ENCODE measurements at regions not wholly inside any gene's neighbourhood (a gene's known extent, or its start where the extent isn't known, plus 50 kb on each side); places are given as distances from the start of the nearest gene placed in this dataset.
A peak's percentile ranks its signal among the peaks of the same experiment; 100 is the strongest.

- POLR2A ChIA-PET, result interaction anchor here (0.8 to 1.2 kb wide), 2 partner anchors 78 to 89 kb away, joined by 3 read pairs; no protein-coding TSS in a partner anchor
- no peak for ATAC-seq
- no peak overlapping the region for H3K27ac Mint-ChIP-seq
- CTCF ChIA-PET, result interaction anchor here (1.0 to 1.1 kb wide), 2 partner anchors 58 to 110 kb away, joined by 3 read pairs; no protein-coding TSS in a partner anchor
- H3K27me3 Mint-ChIP-seq, result peaks cover 1% of the 10 kb centered on the region
- no peak for TF ChIP-seq CTCF (IDR thresholded peaks at IDR 0.05)
- intact Hi-C loops (cut with micrococcal nuclease), result no loop called here
- H3K9me3 Mint-ChIP-seq, result no peaks in the 10 kb centered on the region
- H3K4me3 Mint-ChIP-seq, result no peak overlapping the region
- no peaks in the 10 kb centered on the region for H3K36me3 Mint-ChIP-seq (ENCODE audit: low read depth)
- no peak for DNase-seq
- H3K4me1 Mint-ChIP-seq (ENCODE audit: low read depth), result peaks cover 5% of the 10 kb centered on the region
Measured at GRCh38 chr20:50280851-50281655, 90.4 kb downstream of the CEBPB start.

- POLR2A ChIA-PET, result interaction anchor here (0.8 to 1.2 kb wide), 2 partner anchors 11 to 90 kb away, joined by 3 read pairs; no protein-coding TSS in a partner anchor
- Mint-ChIP-seq H3K9me3 (no peaks in the 10 kb centered on the region), H3K27ac (no peak overlapping the region), H3K27me3 (peaks cover 1% of the 10 kb centered on the region), H3K4me3 (no peak overlapping the region), H3K4me1 (ENCODE audit: low read depth) (peaks cover 5% of the 10 kb centered on the region), H3K36me3 (ENCODE audit: low read depth) (no peaks in the 10 kb centered on the region)
- ATAC-seq, result peak; percentile 35
- TF ChIP-seq CTCF (IDR thresholded peaks at IDR 0.05), result no peak
- DNase-seq, result peak; percentile 48
- intact Hi-C loops (cut with micrococcal nuclease), result no loop called here
- CTCF ChIA-PET, result interaction anchor here (0.9 to 1.1 kb wide), 4 partner anchors 14 to 109 kb away, joined by 3 read pairs; no protein-coding TSS in a partner anchor
Measured at GRCh38 chr20:50281831-50282591, 91.4 kb downstream of the CEBPB start.

- peaks cover 1% of the 10 kb centered on the region for H3K27me3 Mint-ChIP-seq
- no peak for TF ChIP-seq CTCF (IDR thresholded peaks at IDR 0.05)
- ChIA-PET CTCF (interaction anchor here (1.0 to 1.1 kb wide), 2 partner anchors 13 to 56 kb away, joined by 3 read pairs; no protein-coding TSS in a partner anchor), POLR2A (interaction anchor here (1.2 kb wide), 1 partner anchor 91 kb away, joined by 3 read pairs; no protein-coding TSS in a partner anchor)
- DNase-seq, result no peak
- H3K4me1 Mint-ChIP-seq (ENCODE audit: low read depth), result peaks cover 5% of the 10 kb centered on the region
- H3K9me3 Mint-ChIP-seq, result no peaks in the 10 kb centered on the region
- no peak overlapping the region for H3K4me3 Mint-ChIP-seq
- ATAC-seq, result peak; percentile 28
- H3K27ac Mint-ChIP-seq, result no peak overlapping the region
- H3K36me3 Mint-ChIP-seq (ENCODE audit: low read depth), result no peaks in the 10 kb centered on the region
- intact Hi-C loops (cut with micrococcal nuclease), result no loop called here
Measured at GRCh38 chr20:50282592-50283241, 92.1 kb downstream of the CEBPB start.

GRCh38 chr20:50283370-50283769 lies 92.7 kb downstream of the CEBPB start:
- H3K27ac Mint-ChIP-seq, result no peak overlapping the region
- ChIA-PET POLR2A (no interaction called here), CTCF (no interaction called here)

More at GRCh38 chr20:50283370-50283769, 92.7 kb downstream of the CEBPB start:
- H3K36me3 Mint-ChIP-seq (ENCODE audit: low read depth), result no peaks in the 10 kb centered on the region
- H3K27me3 Mint-ChIP-seq, result peaks cover 1% of the 10 kb centered on the region
- no peak for TF ChIP-seq CTCF (IDR thresholded peaks at IDR 0.05)
- peaks cover 5% of the 10 kb centered on the region for H3K4me1 Mint-ChIP-seq (ENCODE audit: low read depth)
- no peaks in the 10 kb centered on the region for H3K9me3 Mint-ChIP-seq
- no peak overlapping the region for H3K4me3 Mint-ChIP-seq
- intact Hi-C loops (cut with micrococcal nuclease), result no loop called here
- no peak for DNase-seq
- ATAC-seq, result no peak
